ENCODE measurements at regions not wholly inside any gene's neighbourhood (a gene's known extent, or its start where the extent isn't known, plus 50 kb on each side); places are given as distances from the start of the nearest gene placed in this dataset.

DNA sequence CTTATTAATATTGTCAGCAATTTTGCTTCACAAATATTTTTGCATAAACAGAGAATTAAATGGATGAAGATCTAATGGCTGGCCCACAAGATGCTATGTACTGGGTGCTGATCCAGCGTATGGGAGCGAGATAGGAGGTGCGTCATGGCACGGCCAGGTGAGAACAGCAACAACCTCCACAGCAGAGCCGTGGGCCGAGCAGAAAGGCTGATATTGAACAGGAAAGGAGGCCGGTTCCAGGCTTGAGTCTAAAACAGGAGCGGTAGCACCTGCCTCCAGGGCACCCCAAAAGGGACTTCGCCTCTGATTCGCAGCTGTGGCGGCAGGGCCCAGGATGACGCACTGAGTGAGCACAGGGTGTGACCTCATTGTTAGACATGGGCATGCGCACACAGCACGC is 1502.1 kb downstream of the TBC1D22A start:
- H3K9me3 ChIP-seq: no peaks in the 10 kb centered on the region
- WGBS, 3 donors: 88 to 91% (median 89%) methylated on average over 14 of the region's 14 CpGs
- TF ChIP-seq, protein P1, sequence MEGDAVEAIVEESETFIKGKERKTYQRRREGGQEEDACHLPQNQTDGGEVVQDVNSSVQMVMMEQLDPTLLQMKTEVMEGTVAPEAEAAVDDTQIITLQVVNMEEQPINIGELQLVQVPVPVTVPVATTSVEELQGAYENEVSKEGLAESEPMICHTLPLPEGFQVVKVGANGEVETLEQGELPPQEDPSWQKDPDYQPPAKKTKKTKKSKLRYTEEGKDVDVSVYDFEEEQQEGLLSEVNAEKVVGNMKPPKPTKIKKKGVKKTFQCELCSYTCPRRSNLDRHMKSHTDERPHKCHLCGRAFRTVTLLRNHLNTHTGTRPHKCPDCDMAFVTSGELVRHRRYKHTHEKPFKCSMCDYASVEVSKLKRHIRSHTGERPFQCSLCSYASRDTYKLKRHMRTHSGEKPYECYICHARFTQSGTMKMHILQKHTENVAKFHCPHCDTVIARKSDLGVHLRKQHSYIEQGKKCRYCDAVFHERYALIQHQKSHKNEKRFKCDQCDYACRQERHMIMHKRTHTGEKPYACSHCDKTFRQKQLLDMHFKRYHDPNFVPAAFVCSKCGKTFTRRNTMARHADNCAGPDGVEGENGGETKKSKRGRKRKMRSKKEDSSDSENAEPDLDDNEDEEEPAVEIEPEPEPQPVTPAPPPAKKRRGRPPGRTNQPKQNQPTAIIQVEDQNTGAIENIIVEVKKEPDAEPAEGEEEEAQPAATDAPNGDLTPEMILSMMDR (IDR thresholded peaks at IDR 0.05): no peak
- H3K4me1 ChIP-seq: no peaks in the 10 kb centered on the region
- no peaks in the 10 kb centered on the region for H3K36me3 ChIP-seq (ENCODE audit: insufficient read depth in 1 of 2, low read depth in 1 of 2)
- ATAC-seq (no peak), DNase-seq (no peak)
- H3K27ac ChIP-seq: no peak overlapping the region
- peaks cover 0 to 30% (median 4%) of the 10 kb centered on the region in 3 donors for H3K27me3 ChIP-seq (ENCODE audit: insufficient read depth in 3 of 3, low read length in 2 of 3)
- intact Hi-C loops (cut with DNase I): no loop called here
- no peak overlapping the region for H3K4me3 ChIP-seq

DNA sequence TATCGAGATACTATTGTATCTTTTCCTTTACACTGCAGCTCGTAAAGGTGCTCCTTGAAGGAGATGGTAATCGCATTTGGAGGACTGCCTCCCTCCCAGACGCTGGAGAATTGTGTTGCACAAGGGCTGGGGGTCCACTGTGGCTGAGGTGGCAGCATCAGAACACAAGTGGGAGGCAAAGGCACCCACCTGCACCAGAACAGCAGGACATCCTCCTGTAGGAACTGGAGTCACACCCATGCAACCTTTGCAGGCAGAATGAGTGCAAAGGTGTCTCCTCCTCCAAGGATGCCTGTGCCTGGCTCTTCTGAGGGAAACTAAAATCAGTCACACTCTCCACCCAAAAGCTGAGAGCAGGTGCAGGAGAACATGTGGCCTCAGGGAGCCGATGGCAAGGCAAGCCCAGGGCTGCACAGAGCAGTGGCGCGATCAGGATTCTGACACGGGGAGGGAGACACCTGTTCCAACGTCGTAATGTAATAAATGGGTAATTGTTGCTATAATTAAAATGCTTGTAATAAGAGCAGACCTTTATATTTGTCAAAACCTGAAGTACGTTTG is 1501.4 kb downstream of the TBC1D22A start:
- DNase-seq (no peak), ATAC-seq (no peak)
- TF ChIP-seq, protein P1 (IDR thresholded peaks at IDR 0.05): no peak
- Histone ChIP-seq H3K9me3 (no peaks in the 10 kb centered on the region), H3K36me3 (ENCODE audit: insufficient read depth in 1 of 2, low read depth in 1 of 2) (no peaks in the 10 kb centered on the region), H3K27ac (no peak overlapping the region), H3K4me3 (no peak overlapping the region), H3K4me1 (no peaks in the 10 kb centered on the region), H3K27me3 (ENCODE audit: insufficient read depth in 3 of 3, low read length in 2 of 3) (peaks cover 0 to 34% (median 4%) of the 10 kb centered on the region in 3 donors)
- 51% methylated on average over 11 of the region's 11 CpGs for WGBS, 3 donors
- intact Hi-C loops (cut with DNase I): no loop called here

DNA sequence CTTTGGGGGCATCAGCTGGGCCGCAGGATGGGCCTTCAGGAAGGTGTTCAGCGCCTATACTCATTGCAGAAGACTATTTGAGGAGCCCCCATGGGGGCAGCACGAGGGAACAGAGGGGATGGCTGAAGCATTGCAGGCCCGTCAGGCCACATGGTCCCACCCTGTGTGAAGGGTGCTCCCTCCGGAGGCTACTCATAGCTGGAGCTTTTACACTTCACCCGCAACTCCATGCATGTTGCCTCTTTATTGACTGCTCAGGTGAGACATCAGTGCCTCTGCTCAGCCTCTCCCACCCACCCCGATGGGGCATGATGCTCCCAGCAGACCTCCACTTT is 1500.9 kb downstream of the TBC1D22A start:
- no peak for ATAC-seq
- peaks cover 0 to 38% (median 4%) of the 10 kb centered on the region in 3 donors for H3K27me3 ChIP-seq (ENCODE audit: insufficient read depth in 3 of 3, low read length in 2 of 3)

DNA sequence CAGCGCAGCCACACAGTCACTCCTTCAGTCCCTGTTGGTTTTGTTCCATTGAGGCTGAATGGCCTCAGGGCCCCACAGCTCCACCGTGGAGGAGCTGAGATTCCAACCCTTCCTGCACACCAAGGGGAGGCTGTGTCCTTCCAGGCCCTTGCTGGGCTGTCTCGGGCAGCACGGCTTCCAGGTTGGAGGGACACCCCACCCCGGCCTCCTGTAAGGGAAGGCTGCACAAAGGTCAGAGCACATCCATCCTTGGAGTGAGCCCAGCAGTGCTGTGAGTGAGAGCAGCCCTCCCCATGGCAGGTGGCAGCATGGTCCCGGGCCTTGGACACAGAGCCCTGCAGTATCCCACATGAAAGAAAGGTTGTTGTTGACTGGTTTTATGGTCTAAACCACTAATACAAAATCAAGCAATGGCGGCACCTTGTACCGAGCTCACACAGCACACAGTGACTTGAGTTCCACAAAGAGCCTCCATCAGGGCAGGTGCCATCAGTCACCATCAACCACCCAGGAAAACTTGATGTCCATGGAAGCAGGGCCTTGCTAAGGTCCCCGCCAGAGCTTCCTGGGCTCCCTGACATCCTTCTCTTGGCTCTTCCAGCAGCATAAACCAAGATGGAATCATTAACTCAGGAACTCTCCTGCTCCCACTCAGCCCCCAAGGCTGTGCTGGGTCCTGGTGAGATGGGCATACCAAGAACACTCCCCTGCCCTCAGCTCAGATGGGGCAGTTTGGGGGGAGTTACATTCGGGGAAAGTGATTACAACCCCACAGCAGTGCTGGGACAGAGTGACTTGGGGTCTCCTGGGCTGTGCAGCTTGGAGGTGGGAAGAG is 1500.4 kb downstream of the TBC1D22A start:
- no peaks in the 10 kb centered on the region for H3K4me1 ChIP-seq
- H3K27ac ChIP-seq: no peak overlapping the region
- WGBS, 3 donors: 77 to 82% (median 81%) methylated on average over 10 of the region's 10 CpGs
- intact Hi-C loops (cut with DNase I): no loop called here
- TF ChIP-seq, protein P1 (IDR thresholded peaks at IDR 0.05): no peak
- H3K4me3 ChIP-seq: no peak overlapping the region
- ATAC-seq: no peak
- no peaks in the 10 kb centered on the region for H3K36me3 ChIP-seq (ENCODE audit: insufficient read depth in 1 of 2, low read depth in 1 of 2)
- peaks cover 0 to 39% (median 4%) of the 10 kb centered on the region in 3 donors for H3K27me3 ChIP-seq (ENCODE audit: insufficient read depth in 3 of 3, low read length in 2 of 3)
- H3K9me3 ChIP-seq: no peaks in the 10 kb centered on the region
- no peak for DNase-seq

More for the DNA sequence above, 1500.9 kb downstream of the TBC1D22A start:
- Histone ChIP-seq H3K4me3 (no peak overlapping the region), H3K4me1 (no peaks in the 10 kb centered on the region), H3K27ac (no peak overlapping the region), H3K9me3 (no peaks in the 10 kb centered on the region), H3K36me3 (ENCODE audit: insufficient read depth in 1 of 2, low read depth in 1 of 2) (no peaks in the 10 kb centered on the region)
- intact Hi-C loops (cut with DNase I): no loop called here
- 74 to 85% (median 81%) methylated on average over 7 of the region's 7 CpGs for WGBS, 3 donors
- TF ChIP-seq, protein P1 (IDR thresholded peaks at IDR 0.05): no peak
- no peak for DNase-seq

All from psoas muscle (tissue), 7 donors.